ENCODE measurements at regions not wholly inside any gene's neighbourhood (a gene's known extent, or its start where the extent isn't known, plus 50 kb on each side); places are given as distances from the start of the nearest gene placed in this dataset.
A peak's percentile ranks its signal among the peaks of the same experiment; 100 is the strongest.
"Not testable (repeated sequence)": the region's sequence is repeated elsewhere in the genome, so short reads cannot be mapped to it uniquely, and the experiment has no call there.

DNA sequence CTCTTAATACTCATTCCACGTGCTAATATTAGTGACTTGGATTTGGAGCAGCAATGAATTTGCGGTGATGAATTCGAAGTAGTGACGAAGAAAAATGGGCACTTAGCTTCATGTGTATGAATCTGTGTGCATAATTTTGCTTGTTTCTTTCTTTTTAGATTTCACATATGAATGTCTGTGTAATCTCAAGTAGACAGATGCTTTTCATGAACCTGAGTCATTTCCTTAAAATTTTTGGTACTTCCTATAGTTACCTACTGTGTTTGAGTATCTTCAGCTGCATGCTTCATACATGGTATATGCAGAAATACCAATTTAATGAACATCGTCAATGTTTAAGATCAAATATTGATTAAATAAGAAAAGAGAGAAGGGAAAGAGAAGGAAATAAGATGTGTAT is 540.2 kb downstream of the RAB38 start:
- peak overlapping the region in 1 of 4 donors; percentile 34 for H3K4me3 Mint-ChIP-seq
- no peaks in the 10 kb centered on the region for H3K36me3 Mint-ChIP-seq
- Histone ChIP-seq H3K27me3 (ENCODE audit: control insufficient read depth, insufficient read depth, low read length) (no peaks in the 10 kb centered on the region), H3K4me1 (ENCODE audit: control insufficient read depth, insufficient read depth, low read length, poor library complexity, severe bottlenecking) (no peaks in the 10 kb centered on the region), H3K9me3 (ENCODE audit: control insufficient read depth in 2 of 2, low read length in 2 of 2) (no peaks in the 10 kb centered on the region), H3K4me3 (ENCODE audit: low read depth, low read length) (no peak overlapping the region), H3K27ac (ENCODE audit: insufficient read depth, low read length, poor library complexity, severe bottlenecking) (no peak overlapping the region), H3K36me3 (ENCODE audit: control insufficient read depth, insufficient read depth, low read length) (no peaks in the 10 kb centered on the region)
- H3K27me3 Mint-ChIP-seq: peaks cover 4% of the 10 kb centered on the region
- H3K4me1 Mint-ChIP-seq: no peaks in the 10 kb centered on the region
- H3K27ac Mint-ChIP-seq: no peak overlapping the region
- peaks cover 0 to 9% (median 3%) of the 10 kb centered on the region in 7 donors for H3K9me3 Mint-ChIP-seq
- DNase-seq: no peak
- ATAC-seq (ENCODE audit: low read depth in 2 of 2): no peak

DNA sequence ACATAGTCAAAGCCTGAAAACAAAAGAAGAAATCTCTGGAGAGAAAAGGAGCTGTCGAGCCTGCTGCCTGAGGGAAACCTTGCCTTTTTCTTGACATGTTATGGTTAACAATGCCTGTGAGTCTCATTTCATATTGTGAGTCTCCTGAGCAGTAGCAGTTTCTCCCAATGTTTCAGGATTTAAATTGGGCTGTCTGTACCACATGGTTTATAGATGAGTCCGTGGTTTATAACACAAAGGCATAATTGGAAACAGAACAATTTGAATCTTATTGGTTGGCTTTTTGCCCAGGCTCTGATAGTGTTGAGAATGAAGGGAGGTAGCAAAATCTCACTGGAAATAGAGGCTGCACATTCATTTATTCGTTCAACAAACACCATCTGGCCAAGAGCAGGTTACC is 540.9 kb downstream of the RAB38 start:
- no peaks in the 10 kb centered on the region for H3K4me1 Mint-ChIP-seq
- ATAC-seq (ENCODE audit: low read depth in 2 of 2) (no peak), DNase-seq (no peak)
- H3K27ac Mint-ChIP-seq: no peak overlapping the region
- peaks cover 4% of the 10 kb centered on the region for H3K27me3 Mint-ChIP-seq
- H3K4me1 ChIP-seq (ENCODE audit: control insufficient read depth, insufficient read depth, low read length, poor library complexity, severe bottlenecking): no peaks in the 10 kb centered on the region
- no peaks in the 10 kb centered on the region for H3K36me3 Mint-ChIP-seq
- H3K4me3 ChIP-seq (ENCODE audit: low read depth, low read length): no peak overlapping the region
- H3K36me3 ChIP-seq (ENCODE audit: control insufficient read depth, insufficient read depth, low read length): no peaks in the 10 kb centered on the region
- H3K9me3 ChIP-seq (ENCODE audit: control insufficient read depth in 2 of 2, low read length in 2 of 2): no peaks in the 10 kb centered on the region
- peaks cover 0 to 8% (median 3%) of the 10 kb centered on the region in 7 donors for H3K9me3 Mint-ChIP-seq
- no peaks in the 10 kb centered on the region for H3K27me3 ChIP-seq (ENCODE audit: control insufficient read depth, insufficient read depth, low read length)
- no peak overlapping the region for H3K27ac ChIP-seq (ENCODE audit: insufficient read depth, low read length, poor library complexity, severe bottlenecking)
- no peak overlapping the region for H3K4me3 Mint-ChIP-seq

DNA sequence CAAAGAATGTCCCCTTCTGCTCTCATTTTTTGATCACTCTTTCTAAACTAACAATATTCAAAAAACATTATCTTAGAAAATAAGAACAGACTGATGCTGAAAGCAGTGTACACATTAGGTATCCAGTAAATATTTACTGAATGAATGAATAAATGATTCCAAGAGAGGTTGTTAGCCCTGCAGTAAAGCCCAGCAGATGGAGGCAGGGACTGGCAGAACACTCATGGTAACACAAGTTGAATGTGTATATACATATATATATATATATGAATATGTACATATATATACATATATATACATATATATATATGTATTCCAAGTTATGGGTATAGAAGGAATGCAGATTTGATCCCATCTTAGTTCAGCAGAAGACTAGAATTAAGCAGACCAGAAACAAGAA is 546.3 kb downstream of the RAB38 start:
- Mint-ChIP-seq H3K4me3 (no peak overlapping the region), H3K27me3 (peaks cover 4% of the 10 kb centered on the region), H3K9me3 (peaks cover 2 to 16% (median 5%) of the 10 kb centered on the region in 7 donors), H3K4me1 (no peaks in the 10 kb centered on the region), H3K36me3 (no peaks in the 10 kb centered on the region), H3K27ac (no peak overlapping the region)
- Histone ChIP-seq H3K27ac (ENCODE audit: insufficient read depth, low read length, poor library complexity, severe bottlenecking) (no peak overlapping the region), H3K27me3 (ENCODE audit: control insufficient read depth, insufficient read depth, low read length) (no peaks in the 10 kb centered on the region), H3K9me3 (ENCODE audit: control insufficient read depth in 2 of 2, low read length in 2 of 2) (no peaks in the 10 kb centered on the region), H3K4me1 (ENCODE audit: control insufficient read depth, insufficient read depth, low read length, poor library complexity, severe bottlenecking) (no peaks in the 10 kb centered on the region), H3K36me3 (ENCODE audit: control insufficient read depth, insufficient read depth, low read length) (no peaks in the 10 kb centered on the region), H3K4me3 (ENCODE audit: low read depth, low read length) (no peak overlapping the region)
- no peak for ATAC-seq (ENCODE audit: low read depth in 2 of 2)
- no peak for DNase-seq

DNA sequence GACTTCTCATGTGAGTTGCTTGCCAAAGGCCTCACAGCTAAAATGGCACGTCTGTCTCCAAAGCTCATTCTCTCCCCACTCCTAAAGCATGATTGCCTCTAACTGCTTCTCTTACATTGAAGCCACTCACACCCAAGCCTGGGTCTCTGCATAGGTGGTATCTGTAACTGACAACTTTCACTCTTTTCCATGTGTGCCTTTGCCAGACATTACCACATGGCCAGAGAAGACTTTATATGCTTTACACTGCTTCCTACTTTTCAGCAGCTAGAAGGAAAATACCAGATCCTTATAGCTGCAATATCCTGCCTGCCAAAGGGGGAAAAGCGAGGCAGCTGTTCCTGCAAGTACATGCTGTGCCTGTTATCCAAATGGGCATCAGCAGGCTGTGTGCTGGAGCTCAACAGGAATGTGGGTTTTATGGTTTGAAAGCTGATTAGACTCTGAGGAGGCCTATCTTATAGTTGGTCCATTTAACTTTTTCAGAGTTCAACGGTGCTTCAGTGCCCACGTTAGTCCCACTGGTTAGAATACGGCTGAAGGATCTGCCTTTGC is 547.1 kb downstream of the RAB38 start:
- no peak for DNase-seq
- no peak overlapping the region for H3K4me3 Mint-ChIP-seq
- H3K4me1 Mint-ChIP-seq: no peaks in the 10 kb centered on the region
- no peaks in the 10 kb centered on the region for H3K27me3 Mint-ChIP-seq
- H3K27ac Mint-ChIP-seq: no peak overlapping the region
- Histone ChIP-seq H3K9me3 (ENCODE audit: control insufficient read depth in 2 of 2, low read length in 2 of 2) (no peaks in the 10 kb centered on the region), H3K27ac (ENCODE audit: insufficient read depth, low read length, poor library complexity, severe bottlenecking) (no peak overlapping the region), H3K36me3 (ENCODE audit: control insufficient read depth, insufficient read depth, low read length) (no peaks in the 10 kb centered on the region), H3K4me3 (ENCODE audit: low read depth, low read length) (no peak overlapping the region), H3K4me1 (ENCODE audit: control insufficient read depth, insufficient read depth, low read length, poor library complexity, severe bottlenecking) (no peaks in the 10 kb centered on the region), H3K27me3 (ENCODE audit: control insufficient read depth, insufficient read depth, low read length) (no peaks in the 10 kb centered on the region)
- no peaks in the 10 kb centered on the region for H3K36me3 Mint-ChIP-seq
- no peak for ATAC-seq (ENCODE audit: low read depth in 2 of 2)
- H3K9me3 Mint-ChIP-seq: peaks cover 1 to 17% (median 4%) of the 10 kb centered on the region in 7 donors

DNA sequence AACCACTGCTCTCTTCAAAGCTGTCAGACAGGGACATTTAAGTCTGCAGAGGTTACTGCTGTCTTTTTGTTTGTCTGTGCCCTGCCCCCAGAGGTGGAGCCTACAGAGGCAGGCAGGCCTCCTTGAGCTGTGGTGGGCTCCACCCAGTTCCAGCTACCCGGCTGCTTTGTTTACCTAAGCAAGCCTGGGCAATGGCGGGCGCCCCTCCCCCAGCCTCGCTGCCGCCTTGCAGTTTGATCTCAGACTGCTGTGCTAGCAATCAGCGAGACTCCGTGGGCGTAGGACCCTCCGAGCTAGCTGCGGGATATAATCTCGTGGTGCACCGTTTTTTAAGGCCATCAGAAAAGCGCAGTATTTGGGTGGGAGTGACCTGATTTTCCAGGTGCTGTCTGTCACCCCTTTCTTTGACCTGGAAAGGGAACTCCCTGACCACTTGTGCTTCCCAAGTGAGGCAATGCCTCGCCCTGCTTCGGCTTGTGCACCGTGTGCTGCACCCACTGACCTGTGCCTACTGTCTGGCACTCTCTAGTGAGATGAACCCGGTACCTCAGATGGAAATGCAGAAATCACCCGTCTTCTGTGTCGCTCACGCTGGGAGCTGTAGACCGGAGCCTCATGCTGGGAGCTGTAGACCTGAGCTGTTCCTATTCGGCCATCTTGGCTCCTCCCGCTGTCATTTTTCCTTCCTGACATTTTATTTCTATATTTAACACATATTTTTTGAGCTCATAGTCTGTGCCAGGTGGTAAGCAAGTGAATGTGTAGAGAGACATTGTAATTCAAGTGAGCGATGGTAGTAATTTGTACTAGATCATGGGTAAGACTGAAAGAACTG is 551.5 kb downstream of the RAB38 start:
- not testable (repeated sequence) for H3K4me3 ChIP-seq (ENCODE audit: low read depth, low read length); H3K27ac ChIP-seq (ENCODE audit: insufficient read depth, low read length, poor library complexity, severe bottlenecking); H3K27me3 Mint-ChIP-seq; H3K36me3 Mint-ChIP-seq; ATAC-seq (ENCODE audit: low read depth in 2 of 2); H3K9me3 ChIP-seq (ENCODE audit: control insufficient read depth in 2 of 2, low read length in 2 of 2); H3K4me1 ChIP-seq (ENCODE audit: control insufficient read depth, insufficient read depth, low read length, poor library complexity, severe bottlenecking); H3K4me1 Mint-ChIP-seq; H3K4me3 Mint-ChIP-seq; H3K27ac Mint-ChIP-seq; H3K27me3 ChIP-seq (ENCODE audit: control insufficient read depth, insufficient read depth, low read length); DNase-seq; H3K36me3 ChIP-seq (ENCODE audit: control insufficient read depth, insufficient read depth, low read length)
- H3K9me3 Mint-ChIP-seq: peaks cover 1 to 25% (median 4%) of the 10 kb centered on the region in 7 donors

DNA sequence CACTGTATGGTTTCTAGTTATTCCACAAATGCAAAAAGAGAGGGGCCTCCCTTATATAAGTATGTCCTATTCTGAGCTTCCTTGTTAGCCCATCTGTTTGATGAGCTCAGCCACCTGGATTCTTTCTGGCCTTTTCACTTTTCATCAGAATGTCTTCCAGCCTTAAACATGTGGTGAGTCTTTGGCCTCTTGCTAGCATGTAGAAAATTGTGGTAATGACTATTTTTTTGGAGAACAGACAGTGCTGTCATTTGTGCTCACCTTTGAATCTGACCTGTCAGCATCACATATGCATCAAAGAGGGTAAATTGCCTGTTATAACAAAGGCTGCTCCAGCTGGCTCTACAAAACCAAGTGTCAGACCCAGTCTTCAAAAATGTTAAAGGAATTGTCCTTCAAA is 558.7 kb downstream of the RAB38 start:
- H3K27me3 Mint-ChIP-seq: no peaks in the 10 kb centered on the region
- H3K36me3 Mint-ChIP-seq: no peaks in the 10 kb centered on the region
- no peaks in the 10 kb centered on the region for H3K9me3 ChIP-seq (ENCODE audit: control insufficient read depth in 2 of 2, low read length in 2 of 2)
- H3K27ac Mint-ChIP-seq: no peak overlapping the region
- H3K4me3 Mint-ChIP-seq: no peak overlapping the region
- H3K4me1 ChIP-seq (ENCODE audit: control insufficient read depth, insufficient read depth, low read length, poor library complexity, severe bottlenecking): no peaks in the 10 kb centered on the region
- no peaks in the 10 kb centered on the region for H3K27me3 ChIP-seq (ENCODE audit: control insufficient read depth, insufficient read depth, low read length)
- H3K4me1 Mint-ChIP-seq: no peaks in the 10 kb centered on the region
- H3K9me3 Mint-ChIP-seq: peaks cover 0 to 5% (median 3%) of the 10 kb centered on the region in 7 donors
- DNase-seq (no peak), ATAC-seq (ENCODE audit: low read depth in 2 of 2) (no peak)
- H3K4me3 ChIP-seq (ENCODE audit: low read depth, low read length): no peak overlapping the region
- no peak overlapping the region for H3K27ac ChIP-seq (ENCODE audit: insufficient read depth, low read length, poor library complexity, severe bottlenecking)
- no peaks in the 10 kb centered on the region for H3K36me3 ChIP-seq (ENCODE audit: control insufficient read depth, insufficient read depth, low read length)

DNA sequence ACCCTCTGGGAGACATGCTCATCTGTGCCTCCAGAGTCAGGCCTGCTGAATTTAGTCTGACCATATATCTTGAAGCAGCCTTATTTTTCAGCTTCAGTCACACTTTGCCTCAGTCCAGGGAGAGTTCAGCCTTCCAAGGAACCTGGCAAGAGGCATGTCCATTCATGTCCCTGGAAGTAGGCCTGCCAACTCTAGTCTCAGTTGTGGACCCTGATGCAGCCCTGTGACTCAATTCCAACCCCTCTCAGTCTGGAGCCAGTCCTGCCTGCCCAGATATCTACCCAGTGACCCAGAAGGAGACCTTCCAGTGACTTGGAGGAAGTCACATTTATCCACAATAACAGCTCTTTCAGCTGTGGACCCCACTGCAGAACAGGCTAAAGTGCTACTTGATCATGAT is 566.6 kb downstream of the TMEM135 start:
- Histone ChIP-seq H3K36me3 (ENCODE audit: control insufficient read depth, insufficient read depth, low read length) (no peaks in the 10 kb centered on the region), H3K9me3 (ENCODE audit: control insufficient read depth in 2 of 2, low read length in 2 of 2) (no peaks in the 10 kb centered on the region), H3K27ac (ENCODE audit: insufficient read depth, low read length, poor library complexity, severe bottlenecking) (no peak overlapping the region), H3K4me3 (ENCODE audit: low read depth, low read length) (no peak overlapping the region), H3K27me3 (ENCODE audit: control insufficient read depth, insufficient read depth, low read length) (no peaks in the 10 kb centered on the region), H3K4me1 (ENCODE audit: control insufficient read depth, insufficient read depth, low read length, poor library complexity, severe bottlenecking) (no peaks in the 10 kb centered on the region)
- no peak overlapping the region for H3K27ac Mint-ChIP-seq
- H3K4me3 Mint-ChIP-seq: no peak overlapping the region
- ATAC-seq (ENCODE audit: low read depth in 2 of 2) (no peak), DNase-seq (no peak)
- H3K27me3 Mint-ChIP-seq: no peaks in the 10 kb centered on the region
- peaks cover 0 to 4% (median 0%) of the 10 kb centered on the region in 7 donors for H3K9me3 Mint-ChIP-seq
- no peaks in the 10 kb centered on the region for H3K4me1 Mint-ChIP-seq
- H3K36me3 Mint-ChIP-seq: no peaks in the 10 kb centered on the region

DNA sequence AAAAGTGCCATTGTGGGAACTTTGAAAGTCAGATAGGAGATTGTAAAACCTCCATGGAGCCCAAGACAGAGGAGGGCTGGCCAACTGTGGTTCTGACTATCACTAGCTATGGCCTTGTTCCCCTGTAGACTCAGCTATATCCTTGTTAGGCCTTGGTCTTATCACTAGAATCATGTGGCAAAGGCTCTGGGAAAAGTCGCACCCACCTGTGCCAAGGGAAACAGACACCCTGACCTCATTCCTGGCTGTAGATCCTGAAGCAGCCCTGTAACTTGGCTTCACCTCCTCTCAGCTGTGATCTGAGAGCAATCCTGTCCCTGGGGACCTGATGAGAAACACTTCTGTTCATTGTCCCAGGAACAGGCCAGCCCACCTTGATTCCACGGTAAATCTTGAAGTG is 566.2 kb downstream of the TMEM135 start:
- H3K9me3 Mint-ChIP-seq: peaks cover 0 to 4% (median 0%) of the 10 kb centered on the region in 7 donors
- Histone ChIP-seq H3K27ac (ENCODE audit: insufficient read depth, low read length, poor library complexity, severe bottlenecking) (no peak overlapping the region), H3K36me3 (ENCODE audit: control insufficient read depth, insufficient read depth, low read length) (no peaks in the 10 kb centered on the region), H3K4me1 (ENCODE audit: control insufficient read depth, insufficient read depth, low read length, poor library complexity, severe bottlenecking) (no peaks in the 10 kb centered on the region), H3K9me3 (ENCODE audit: control insufficient read depth in 2 of 2, low read length in 2 of 2) (no peaks in the 10 kb centered on the region), H3K4me3 (ENCODE audit: low read depth, low read length) (no peak overlapping the region), H3K27me3 (ENCODE audit: control insufficient read depth, insufficient read depth, low read length) (no peaks in the 10 kb centered on the region)
- no peak for DNase-seq
- H3K27ac Mint-ChIP-seq: no peak overlapping the region
- no peaks in the 10 kb centered on the region for H3K4me1 Mint-ChIP-seq
- no peaks in the 10 kb centered on the region for H3K36me3 Mint-ChIP-seq
- no peak overlapping the region for H3K4me3 Mint-ChIP-seq
- ATAC-seq (ENCODE audit: low read depth in 2 of 2): no peak
- H3K27me3 Mint-ChIP-seq: no peaks in the 10 kb centered on the region

Data from CD4-positive, CD25-positive, alpha-beta regulatory T cell (primary cell).